WTC11 (cell line): ENCODE measurements at regions not wholly inside any gene's neighbourhood (a gene's known extent, or its start where the extent isn't known, plus 50 kb on each side); places are given as distances from the start of the nearest gene placed in this dataset.

ENCODE experiments used
- ATAC-seq: fragments of 200-7000 bp; cut with Tn5 transposase; 2 replicates; pipeline ENCODE4 v1.10.0; 2021; ENCODE audit warnings: mild to moderate bottlenecking, moderate library complexity
- CTCF ChIA-PET: fragments of 300-600 bp; sonication (Branson Sonifier 250); formaldehyde crosslinking; loops from one replicate; lab custom pipeline; 2021; ENCODE audit warnings: antibody characterized with exemption; lab: Charles Lee
- POLR2A ChIA-PET: fragments of 350-600 bp; sonication (Branson Sonifier 250); formaldehyde crosslinking; loops from one replicate; lab custom pipeline; 2021; ENCODE audit warnings: antibody characterized with exemption; lab: Charles Lee
- DNase-seq: peaks from one replicate; pipeline ENCODE4 v3.0.0; 2021; ENCODE audit warnings: low spot score
- H3K27ac Mint-ChIP-seq: 2 replicates; pipeline ENCODE4 v1.8.0; 2021; ENCODE audit warnings: mixed read lengths
- H3K27me3 Mint-ChIP-seq: 2 replicates; pipeline ENCODE4 v1.8.0; 2021; ENCODE audit warnings: low read depth, mild to moderate bottlenecking, moderate library complexity, mixed read lengths
- H3K36me3 Mint-ChIP-seq: 2 replicates; pipeline ENCODE4 v1.8.0; 2021; ENCODE audit warnings: mixed read lengths
- H3K4me1 Mint-ChIP-seq: 2 replicates; pipeline ENCODE4 v1.8.0; 2022; ENCODE audit warnings: mixed read lengths
- H3K4me3 Mint-ChIP-seq: 2 replicates; pipeline ENCODE4 v1.8.0; 2021; ENCODE audit warnings: mild to moderate bottlenecking, moderate library complexity, mixed read lengths
- H3K9me3 Mint-ChIP-seq: 2 replicates; pipeline ENCODE4 v1.8.0; 2021; ENCODE audit warnings: mixed read lengths
- KAT7 ChIP-seq: sonication (generic); formaldehyde crosslinking; IDR thresholded peaks from 2 replicates; pipeline ENCODE4 v1.8.1; 2023; ENCODE audit warnings: missing genetic modification reagents, mild to moderate bottlenecking, borderline replicate concordance
- NR3C1 ChIP-seq: sonication (generic); formaldehyde crosslinking; conservative IDR thresholded peaks from 2 replicates; pipeline ENCODE4 v1.8.1; 2023; ENCODE audit warnings: low read depth, mild to moderate bottlenecking, missing genetic modification reagents
- SMAD3 ChIP-seq: sonication (generic); formaldehyde crosslinking; IDR thresholded peaks from 2 replicates; pipeline ENCODE4 v1.8.0; 2022; ENCODE audit warnings: missing genetic modification reagents, mild to moderate bottlenecking, borderline replicate concordance
- SMAD4 ChIP-seq: sonication (generic); formaldehyde crosslinking; IDR thresholded peaks from 2 replicates; pipeline ENCODE4 v1.8.0; 2022; ENCODE audit warnings: mild to moderate bottlenecking, missing genetic modification reagents
- TP53 ChIP-seq: sonication (generic); formaldehyde crosslinking; IDR thresholded peaks from 2 replicates; pipeline ENCODE4 v1.8.1; 2023; ENCODE audit warnings: mild to moderate bottlenecking, missing genetic modification reagents
- ZNF219 ChIP-seq: sonication (generic); formaldehyde crosslinking; IDR thresholded peaks from 2 replicates; pipeline ENCODE4 v1.8.0; 2023; ENCODE audit warnings: missing genetic modification reagents, mild to moderate bottlenecking, borderline replicate concordance
- ZNF232 ChIP-seq: sonication (generic); formaldehyde crosslinking; IDR thresholded peaks from 2 replicates; pipeline ENCODE4 v1.8.0; 2022; ENCODE audit warnings: mild to moderate bottlenecking, missing genetic modification reagents
- ZNF423 ChIP-seq: fragments of 250-450 bp; sonication (Bioruptor Pico); IDR thresholded peaks from 2 replicates; pipeline ENCODE4 v2.1.2; 2022; ENCODE audit warnings: mild to moderate bottlenecking, moderate library complexity
- TF ChIP-seq, protein P1 (sequence below): fragments of 250-450 bp; sonication (Bioruptor Pico); IDR thresholded peaks from 2 replicates; pipeline ENCODE4 v1.9.0; 2021; ENCODE audit warnings: moderate library complexity, mild to moderate bottlenecking, inconsistent platforms, borderline replicate concordance
- TF ChIP-seq, protein P2 (sequence below): sonication (generic); formaldehyde crosslinking; conservative IDR thresholded peaks from 2 replicates; pipeline ENCODE4 v1.8.1; 2023; ENCODE audit warnings: mild to moderate bottlenecking, low read depth, missing genetic modification reagents, moderate library complexity
- TF ChIP-seq, protein P3 (sequence below): sonication (generic); formaldehyde crosslinking; IDR thresholded peaks from 2 replicates; pipeline ENCODE4 v1.8.0; 2023; ENCODE audit warnings: mild to moderate bottlenecking, missing genetic modification reagents
- TF ChIP-seq, protein P4 (sequence below): sonication (generic); formaldehyde crosslinking; IDR thresholded peaks from 2 replicates; pipeline ENCODE4 v1.8.1; 2023; ENCODE audit warnings: mild to moderate bottlenecking, missing genetic modification reagents, moderate library complexity
- TF ChIP-seq, protein P5 (sequence below): sonication (generic); formaldehyde crosslinking; IDR thresholded peaks from 2 replicates; pipeline ENCODE4 v1.8.0; 2022; ENCODE audit warnings: missing genetic modification reagents
- TF ChIP-seq, protein P6 (sequence below): sonication (generic); formaldehyde crosslinking; IDR thresholded peaks from 2 replicates; pipeline ENCODE4 v1.8.1; 2023; ENCODE audit warnings: mild to moderate bottlenecking, missing genetic modification reagents, moderate library complexity
- TF ChIP-seq, protein P7 (sequence below): sonication (generic); formaldehyde crosslinking; IDR thresholded peaks from 2 replicates; pipeline ENCODE4 v1.8.0; 2022; ENCODE audit warnings: mild to moderate bottlenecking, missing genetic modification reagents

DNA sequence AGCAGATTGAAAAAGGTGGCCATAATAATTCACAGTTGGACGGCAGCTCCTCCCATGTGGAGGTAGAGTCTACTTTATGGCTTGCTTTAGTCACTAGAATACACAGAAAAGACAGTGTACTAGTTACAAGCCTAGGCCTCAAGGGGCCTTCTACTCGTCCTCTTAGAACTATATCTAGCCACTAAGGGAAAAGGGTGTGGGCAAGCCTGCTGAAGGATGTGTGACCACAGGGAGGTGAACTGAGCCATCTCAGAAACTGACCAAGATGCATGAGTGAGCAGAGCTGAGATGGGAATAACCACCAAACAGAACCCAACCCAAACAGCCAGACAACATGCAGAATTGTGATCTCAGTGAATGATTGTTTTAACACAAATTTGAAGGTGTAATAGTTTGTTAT lies 335.6 kb upstream of the LMCD1 start:
- H3K4me1 Mint-ChIP-seq = peaks cover 4% of the 10 kb centered on the region
- ATAC-seq (peak; percentile 71), DNase-seq (no peak)
- TF ChIP-seq, protein P1, sequence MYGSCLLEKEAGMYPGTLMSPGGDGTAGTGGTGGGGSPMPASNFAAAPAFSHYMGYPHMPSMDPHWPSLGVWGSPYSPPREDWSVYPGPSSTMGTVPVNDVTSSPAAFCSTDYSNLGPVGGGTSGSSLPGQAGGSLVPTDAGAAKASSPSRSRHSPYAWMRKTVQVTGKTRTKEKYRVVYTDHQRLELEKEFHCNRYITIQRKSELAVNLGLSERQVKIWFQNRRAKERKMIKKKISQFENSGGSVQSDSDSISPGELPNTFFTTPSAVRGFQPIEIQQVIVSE (CRISPR knock-in tag) = no peak
- TF ChIP-seq, protein P2, sequence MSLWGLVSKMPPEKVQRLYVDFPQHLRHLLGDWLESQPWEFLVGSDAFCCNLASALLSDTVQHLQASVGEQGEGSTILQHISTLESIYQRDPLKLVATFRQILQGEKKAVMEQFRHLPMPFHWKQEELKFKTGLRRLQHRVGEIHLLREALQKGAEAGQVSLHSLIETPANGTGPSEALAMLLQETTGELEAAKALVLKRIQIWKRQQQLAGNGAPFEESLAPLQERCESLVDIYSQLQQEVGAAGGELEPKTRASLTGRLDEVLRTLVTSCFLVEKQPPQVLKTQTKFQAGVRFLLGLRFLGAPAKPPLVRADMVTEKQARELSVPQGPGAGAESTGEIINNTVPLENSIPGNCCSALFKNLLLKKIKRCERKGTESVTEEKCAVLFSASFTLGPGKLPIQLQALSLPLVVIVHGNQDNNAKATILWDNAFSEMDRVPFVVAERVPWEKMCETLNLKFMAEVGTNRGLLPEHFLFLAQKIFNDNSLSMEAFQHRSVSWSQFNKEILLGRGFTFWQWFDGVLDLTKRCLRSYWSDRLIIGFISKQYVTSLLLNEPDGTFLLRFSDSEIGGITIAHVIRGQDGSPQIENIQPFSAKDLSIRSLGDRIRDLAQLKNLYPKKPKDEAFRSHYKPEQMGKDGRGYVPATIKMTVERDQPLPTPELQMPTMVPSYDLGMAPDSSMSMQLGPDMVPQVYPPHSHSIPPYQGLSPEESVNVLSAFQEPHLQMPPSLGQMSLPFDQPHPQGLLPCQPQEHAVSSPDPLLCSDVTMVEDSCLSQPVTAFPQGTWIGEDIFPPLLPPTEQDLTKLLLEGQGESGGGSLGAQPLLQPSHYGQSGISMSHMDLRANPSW (CRISPR knock-in tag) = no peak
- TF ChIP-seq, protein P3, sequence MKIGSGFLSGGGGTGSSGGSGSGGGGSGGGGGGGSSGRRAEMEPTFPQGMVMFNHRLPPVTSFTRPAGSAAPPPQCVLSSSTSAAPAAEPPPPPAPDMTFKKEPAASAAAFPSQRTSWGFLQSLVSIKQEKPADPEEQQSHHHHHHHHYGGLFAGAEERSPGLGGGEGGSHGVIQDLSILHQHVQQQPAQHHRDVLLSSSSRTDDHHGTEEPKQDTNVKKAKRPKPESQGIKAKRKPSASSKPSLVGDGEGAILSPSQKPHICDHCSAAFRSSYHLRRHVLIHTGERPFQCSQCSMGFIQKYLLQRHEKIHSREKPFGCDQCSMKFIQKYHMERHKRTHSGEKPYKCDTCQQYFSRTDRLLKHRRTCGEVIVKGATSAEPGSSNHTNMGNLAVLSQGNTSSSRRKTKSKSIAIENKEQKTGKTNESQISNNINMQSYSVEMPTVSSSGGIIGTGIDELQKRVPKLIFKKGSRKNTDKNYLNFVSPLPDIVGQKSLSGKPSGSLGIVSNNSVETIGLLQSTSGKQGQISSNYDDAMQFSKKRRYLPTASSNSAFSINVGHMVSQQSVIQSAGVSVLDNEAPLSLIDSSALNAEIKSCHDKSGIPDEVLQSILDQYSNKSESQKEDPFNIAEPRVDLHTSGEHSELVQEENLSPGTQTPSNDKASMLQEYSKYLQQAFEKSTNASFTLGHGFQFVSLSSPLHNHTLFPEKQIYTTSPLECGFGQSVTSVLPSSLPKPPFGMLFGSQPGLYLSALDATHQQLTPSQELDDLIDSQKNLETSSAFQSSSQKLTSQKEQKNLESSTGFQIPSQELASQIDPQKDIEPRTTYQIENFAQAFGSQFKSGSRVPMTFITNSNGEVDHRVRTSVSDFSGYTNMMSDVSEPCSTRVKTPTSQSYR (CRISPR knock-in tag) = no peak
- TF ChIP-seq NR3C1 (CRISPR knock-in tag) (no peak), ZNF232 (CRISPR knock-in tag) (no peak), ZNF219 (no peak), SMAD4 (no peak), KAT7 (CRISPR knock-in tag) (no peak)
- TF ChIP-seq, protein P4, sequence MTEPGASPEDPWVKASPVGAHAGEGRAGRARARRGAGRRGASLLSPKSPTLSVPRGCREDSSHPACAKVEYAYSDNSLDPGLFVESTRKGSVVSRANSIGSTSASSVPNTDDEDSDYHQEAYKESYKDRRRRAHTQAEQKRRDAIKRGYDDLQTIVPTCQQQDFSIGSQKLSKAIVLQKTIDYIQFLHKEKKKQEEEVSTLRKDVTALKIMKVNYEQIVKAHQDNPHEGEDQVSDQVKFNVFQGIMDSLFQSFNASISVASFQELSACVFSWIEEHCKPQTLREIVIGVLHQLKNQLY (CRISPR knock-in tag) = no peak
- TF ChIP-seq, protein P5, sequence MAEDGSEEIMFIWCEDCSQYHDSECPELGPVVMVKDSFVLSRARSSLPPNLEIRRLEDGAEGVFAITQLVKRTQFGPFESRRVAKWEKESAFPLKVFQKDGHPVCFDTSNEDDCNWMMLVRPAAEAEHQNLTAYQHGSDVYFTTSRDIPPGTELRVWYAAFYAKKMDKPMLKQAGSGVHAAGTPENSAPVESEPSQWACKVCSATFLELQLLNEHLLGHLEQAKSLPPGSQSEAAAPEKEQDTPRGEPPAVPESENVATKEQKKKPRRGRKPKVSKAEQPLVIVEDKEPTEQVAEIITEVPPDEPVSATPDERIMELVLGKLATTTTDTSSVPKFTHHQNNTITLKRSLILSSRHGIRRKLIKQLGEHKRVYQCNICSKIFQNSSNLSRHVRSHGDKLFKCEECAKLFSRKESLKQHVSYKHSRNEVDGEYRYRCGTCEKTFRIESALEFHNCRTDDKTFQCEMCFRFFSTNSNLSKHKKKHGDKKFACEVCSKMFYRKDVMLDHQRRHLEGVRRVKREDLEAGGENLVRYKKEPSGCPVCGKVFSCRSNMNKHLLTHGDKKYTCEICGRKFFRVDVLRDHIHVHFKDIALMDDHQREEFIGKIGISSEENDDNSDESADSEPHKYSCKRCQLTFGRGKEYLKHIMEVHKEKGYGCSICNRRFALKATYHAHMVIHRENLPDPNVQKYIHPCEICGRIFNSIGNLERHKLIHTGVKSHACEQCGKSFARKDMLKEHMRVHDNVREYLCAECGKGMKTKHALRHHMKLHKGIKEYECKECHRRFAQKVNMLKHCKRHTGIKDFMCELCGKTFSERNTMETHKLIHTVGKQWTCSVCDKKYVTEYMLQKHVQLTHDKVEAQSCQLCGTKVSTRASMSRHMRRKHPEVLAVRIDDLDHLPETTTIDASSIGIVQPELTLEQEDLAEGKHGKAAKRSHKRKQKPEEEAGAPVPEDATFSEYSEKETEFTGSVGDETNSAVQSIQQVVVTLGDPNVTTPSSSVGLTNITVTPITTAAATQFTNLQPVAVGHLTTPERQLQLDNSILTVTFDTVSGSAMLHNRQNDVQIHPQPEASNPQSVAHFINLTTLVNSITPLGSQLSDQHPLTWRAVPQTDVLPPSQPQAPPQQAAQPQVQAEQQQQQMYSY (CRISPR knock-in tag) = no peak
- no peaks in the 10 kb centered on the region for H3K27me3 Mint-ChIP-seq
- peaks cover 13% of the 10 kb centered on the region; the same call in 1 of the 2 replicates for H3K9me3 Mint-ChIP-seq
- ChIA-PET CTCF (no interaction called here), POLR2A (interaction anchor here (0.6 kb wide), 1 partner anchor 409 kb away, joined by 3 read pairs; no protein-coding TSS in a partner anchor)
- no peak overlapping the region for H3K27ac Mint-ChIP-seq
- no peaks in the 10 kb centered on the region for H3K36me3 Mint-ChIP-seq
- H3K4me3 Mint-ChIP-seq = no peak overlapping the region

DNA sequence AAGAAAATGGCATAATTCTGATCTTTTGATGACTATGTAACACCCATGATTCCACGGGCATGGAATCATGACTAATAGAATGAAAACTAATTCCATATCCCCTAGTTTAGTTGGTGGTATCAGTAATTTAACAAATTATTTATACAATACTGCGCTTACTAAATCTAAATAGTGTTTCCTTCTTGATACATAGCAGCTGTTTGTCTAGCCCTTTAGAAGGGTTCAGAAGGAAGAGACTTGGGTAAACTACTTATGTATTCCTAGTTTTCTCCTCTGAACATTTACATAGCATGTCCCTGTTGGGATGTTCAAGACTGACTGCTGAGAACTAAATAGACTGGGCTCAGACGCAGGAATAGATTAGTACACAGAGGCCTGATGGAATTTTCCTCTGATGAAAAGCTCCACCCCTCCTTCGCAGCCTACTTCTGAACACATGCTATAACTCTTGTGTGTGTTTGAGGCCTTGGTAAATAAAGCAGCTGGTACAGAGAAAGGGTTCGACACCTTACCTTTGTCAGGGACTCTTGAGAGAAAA lies 330.6 kb upstream of the LMCD1 start:
- Mint-ChIP-seq H3K4me1 (peaks cover 7% of the 10 kb centered on the region), H3K36me3 (no peaks in the 10 kb centered on the region), H3K9me3 (peaks cover 6% of the 10 kb centered on the region; the same call in 1 of the 2 replicates), H3K27me3 (no peaks in the 10 kb centered on the region), H3K27ac (no peak overlapping the region), H3K4me3 (no peak overlapping the region)
- DNase-seq (no peak), ATAC-seq (no peak)
- ChIA-PET CTCF (no interaction called here), POLR2A (no interaction called here)
- TF ChIP-seq ZNF423 = no peak
- TF ChIP-seq, protein P6, sequence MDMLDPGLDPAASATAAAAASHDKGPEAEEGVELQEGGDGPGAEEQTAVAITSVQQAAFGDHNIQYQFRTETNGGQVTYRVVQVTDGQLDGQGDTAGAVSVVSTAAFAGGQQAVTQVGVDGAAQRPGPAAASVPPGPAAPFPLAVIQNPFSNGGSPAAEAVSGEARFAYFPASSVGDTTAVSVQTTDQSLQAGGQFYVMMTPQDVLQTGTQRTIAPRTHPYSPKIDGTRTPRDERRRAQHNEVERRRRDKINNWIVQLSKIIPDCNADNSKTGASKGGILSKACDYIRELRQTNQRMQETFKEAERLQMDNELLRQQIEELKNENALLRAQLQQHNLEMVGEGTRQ = no peak
- TF ChIP-seq TP53 (CRISPR knock-in tag) = no peak
- TF ChIP-seq SMAD3 = no peak
- TF ChIP-seq, protein P7, sequence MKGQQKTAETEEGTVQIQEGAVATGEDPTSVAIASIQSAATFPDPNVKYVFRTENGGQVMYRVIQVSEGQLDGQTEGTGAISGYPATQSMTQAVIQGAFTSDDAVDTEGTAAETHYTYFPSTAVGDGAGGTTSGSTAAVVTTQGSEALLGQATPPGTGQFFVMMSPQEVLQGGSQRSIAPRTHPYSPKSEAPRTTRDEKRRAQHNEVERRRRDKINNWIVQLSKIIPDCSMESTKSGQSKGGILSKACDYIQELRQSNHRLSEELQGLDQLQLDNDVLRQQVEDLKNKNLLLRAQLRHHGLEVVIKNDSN = no peak
